GM19395 (cell line): ENCODE measurements at regions not wholly inside any gene's neighbourhood (a gene's known extent, or its start where the extent isn't known, plus 50 kb on each side); places are given as distances from the start of the nearest gene placed in this dataset.

Source experiments
- ATAC-seq: cut with Tn5 transposase; IDR thresholded peaks from one replicate; pipeline ENCODE4 v1.9.1; 2021; ENCODE audit warnings: mild to moderate bottlenecking, moderate library complexity; ENCODE audit not compliant: unreplicated experiment

- no peak for ATAC-seq
These were observed 53.6 kb upstream of the ANO3 start for GRCh38 chr11:26278354-26278753.
